ENCODE measurements at regions not wholly inside any gene's neighbourhood (a gene's known extent, or its start where the extent isn't known, plus 50 kb on each side); places are given as distances from the start of the nearest gene placed in this dataset.

GRCh38 chrX:9345957-9346356 is 118.9 kb upstream of the TBL1X start:
- Histone ChIP-seq H3K4me1 (ENCODE audit: insufficient read depth) (no peaks in the 10 kb centered on the region), H3K27ac (ENCODE audit: low read depth) (no peak overlapping the region), H3K4me3 (ENCODE audit: low read depth, low read length) (no peak overlapping the region), H3K36me3 (ENCODE audit: insufficient read depth) (no peaks in the 10 kb centered on the region)
- no peak for DNase-seq (ENCODE audit: extremely low spot score)
- WGBS: 92% methylated on average over 8 of the region's 8 CpGs

DNA sequence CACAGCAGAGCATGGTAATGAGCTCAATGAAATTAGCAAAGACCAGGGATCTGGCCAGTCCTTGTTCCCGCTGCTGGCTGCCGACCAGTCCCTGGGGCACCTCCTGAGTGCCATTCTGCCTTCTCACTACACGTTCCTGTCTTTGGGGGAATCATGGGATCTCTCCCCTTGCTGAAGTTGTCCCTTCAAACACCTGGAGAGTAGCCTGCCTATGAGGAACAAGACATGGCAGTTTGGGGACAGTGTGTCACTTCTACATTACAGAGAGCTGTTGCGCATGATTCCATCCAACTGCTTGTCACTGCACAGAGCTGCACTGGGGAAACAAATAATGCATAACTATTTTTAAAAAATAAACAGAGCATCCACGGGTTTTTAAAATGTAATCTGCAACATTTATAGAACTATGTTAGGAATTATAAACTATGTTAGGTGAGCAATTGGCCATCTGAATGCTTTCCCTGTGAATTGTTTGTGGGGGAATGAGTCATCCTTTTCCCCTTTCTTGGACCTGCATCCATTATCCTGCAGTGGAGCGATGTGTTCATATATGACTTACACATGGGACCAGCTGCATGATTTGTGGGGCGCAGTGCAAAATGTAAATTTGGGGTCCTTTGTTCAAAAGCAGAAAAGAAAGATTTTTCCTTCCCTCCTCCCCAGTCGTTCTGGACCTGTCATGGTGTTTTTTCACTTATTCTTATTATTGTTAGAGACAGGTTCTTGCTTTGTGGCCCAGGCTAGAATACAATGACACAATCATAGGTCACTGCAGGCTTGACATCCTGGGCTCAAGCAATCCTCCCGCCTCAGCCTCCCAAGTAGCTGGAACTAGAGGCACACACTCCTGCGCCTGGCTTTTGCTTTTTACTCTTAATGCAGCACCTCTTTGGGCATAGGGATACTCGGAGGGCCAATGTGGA is 115.0 kb upstream of the TBL1X start:
- no peak for DNase-seq (ENCODE audit: extremely low spot score)
- Histone ChIP-seq H3K27ac (ENCODE audit: low read depth) (no peak overlapping the region), H3K4me3 (ENCODE audit: low read depth, low read length) (no peak overlapping the region), H3K4me1 (ENCODE audit: insufficient read depth) (no peaks in the 10 kb centered on the region), H3K36me3 (ENCODE audit: insufficient read depth) (no peaks in the 10 kb centered on the region)
- 80% methylated on average over 11 of the region's 11 CpGs for WGBS

- DNase-seq (ENCODE audit: extremely low spot score): no peak
- H3K36me3 ChIP-seq (ENCODE audit: insufficient read depth): no peaks in the 10 kb centered on the region
- whole genome bisulfite sequencing: 95% methylated on average over 3 of the region's 3 CpGs
- no peak overlapping the region for H3K4me3 ChIP-seq (ENCODE audit: low read depth, low read length)
- H3K27ac ChIP-seq (ENCODE audit: low read depth): no peak overlapping the region
- no peaks in the 10 kb centered on the region for H3K4me1 ChIP-seq (ENCODE audit: insufficient read depth)
Measured at GRCh38 chrX:9351126-9351525, 113.7 kb upstream of the TBL1X start.

GRCh38 chrX:9352243-9352642 is 112.6 kb upstream of the TBL1X start:
- 79% methylated on average over 4 of the region's 4 CpGs for WGBS
- no peak overlapping the region for H3K4me3 ChIP-seq (ENCODE audit: low read depth, low read length)
- H3K36me3 ChIP-seq (ENCODE audit: insufficient read depth): no peaks in the 10 kb centered on the region
- no peak for DNase-seq (ENCODE audit: extremely low spot score)
- H3K27ac ChIP-seq (ENCODE audit: low read depth): no peak overlapping the region
- H3K4me1 ChIP-seq (ENCODE audit: insufficient read depth): no peaks in the 10 kb centered on the region

DNA sequence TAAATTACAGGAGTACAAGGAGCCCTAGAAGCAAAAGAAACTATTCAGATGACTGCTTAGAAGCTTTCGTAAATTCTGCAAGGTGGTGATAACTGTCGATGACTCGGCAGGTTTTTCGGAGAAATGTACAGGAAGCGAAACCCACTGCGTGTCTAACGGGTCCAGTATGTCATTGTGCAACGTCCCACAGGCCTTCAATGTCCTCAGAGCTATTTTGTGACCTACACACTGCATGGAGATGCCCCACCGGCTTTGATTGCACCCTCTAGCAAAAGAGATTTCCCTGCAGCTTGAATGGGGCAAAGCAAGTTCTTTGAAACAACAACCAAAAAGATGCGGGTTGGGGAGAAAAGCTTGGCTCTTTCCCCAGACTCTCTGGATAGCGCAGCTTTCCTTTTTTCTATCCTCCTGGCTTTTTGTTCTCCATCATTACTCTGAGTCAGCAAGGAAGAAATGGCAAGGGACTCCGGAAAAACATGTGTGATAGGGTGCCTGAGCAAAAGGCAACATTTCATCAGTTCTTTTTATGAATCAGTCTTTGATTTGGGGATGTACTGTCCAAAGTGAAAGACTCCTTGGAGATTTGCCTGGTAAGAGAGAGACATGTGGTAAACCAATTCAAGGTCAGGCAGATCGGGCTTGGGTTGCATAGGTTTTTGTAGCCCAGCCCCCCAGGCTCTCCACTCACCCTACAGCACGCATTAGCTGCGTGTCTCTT is 112.0 kb upstream of the TBL1X start:
- Histone ChIP-seq H3K36me3 (ENCODE audit: insufficient read depth) (no peaks in the 10 kb centered on the region), H3K4me3 (ENCODE audit: low read depth, low read length) (no peak overlapping the region), H3K4me1 (ENCODE audit: insufficient read depth) (no peaks in the 10 kb centered on the region), H3K27ac (ENCODE audit: low read depth) (no peak overlapping the region)
- 43% methylated on average over 15 of the region's 15 CpGs for WGBS
- DNase-seq (ENCODE audit: extremely low spot score): no peak

DNA sequence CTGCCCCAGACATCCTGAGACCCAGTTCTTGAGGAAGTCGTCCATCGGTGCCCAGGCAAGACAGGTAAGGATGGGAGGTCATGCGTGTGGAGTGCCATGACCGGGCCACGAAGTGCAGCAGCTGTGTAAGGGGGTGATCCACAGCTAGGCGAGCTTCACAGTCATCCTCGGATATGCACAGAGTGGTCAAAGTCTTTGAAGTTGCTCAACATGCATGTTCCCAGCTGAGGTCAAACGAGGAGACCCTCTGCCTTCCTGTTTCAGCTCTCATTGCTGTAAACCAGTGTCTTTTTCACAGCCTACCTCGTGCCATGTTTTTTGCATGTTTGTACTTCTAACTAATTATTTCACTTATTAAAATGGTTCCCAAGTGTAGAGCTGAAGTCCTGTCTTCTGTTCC is 109.9 kb upstream of the TBL1X start:
- 92% methylated on average over 9 of the region's 9 CpGs for WGBS
- Histone ChIP-seq H3K4me3 (ENCODE audit: low read depth, low read length) (no peak overlapping the region), H3K36me3 (ENCODE audit: insufficient read depth) (no peaks in the 10 kb centered on the region), H3K27ac (ENCODE audit: low read depth) (no peak overlapping the region), H3K4me1 (ENCODE audit: insufficient read depth) (no peaks in the 10 kb centered on the region)
- no peak for DNase-seq (ENCODE audit: extremely low spot score)

GRCh38 chrX:9355739-9356138 is 109.1 kb upstream of the TBL1X start:
- H3K36me3 ChIP-seq (ENCODE audit: insufficient read depth): no peaks in the 10 kb centered on the region
- DNase-seq (ENCODE audit: extremely low spot score): no peak
- no peaks in the 10 kb centered on the region for H3K4me1 ChIP-seq (ENCODE audit: insufficient read depth)
- H3K4me3 ChIP-seq (ENCODE audit: low read depth, low read length): no peak overlapping the region
- WGBS: 87% methylated on average over 9 of the region's 9 CpGs
- H3K27ac ChIP-seq (ENCODE audit: low read depth): no peak overlapping the region

DNA sequence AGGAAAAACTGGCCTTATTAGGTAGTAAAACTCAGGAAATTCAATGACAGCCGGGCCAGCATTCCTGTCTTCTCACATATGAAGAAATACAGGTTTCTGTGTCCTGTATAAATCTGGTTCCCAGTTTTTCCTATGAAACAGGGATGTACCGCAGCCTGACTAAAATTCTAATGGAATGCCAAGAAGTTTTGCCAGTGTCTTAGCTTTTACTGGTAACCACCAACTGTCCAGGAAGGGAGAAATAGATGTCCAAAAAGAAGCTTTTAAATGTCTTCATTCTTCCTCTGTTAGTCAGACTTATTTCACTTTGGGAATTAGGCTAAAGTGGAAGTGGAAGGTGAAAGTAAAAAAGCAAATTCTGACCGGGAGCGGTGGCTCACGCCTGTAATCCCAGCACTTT is 108.0 kb upstream of the TBL1X start:
- no peaks in the 10 kb centered on the region for H3K36me3 ChIP-seq (ENCODE audit: insufficient read depth)
- no peaks in the 10 kb centered on the region for H3K4me1 ChIP-seq (ENCODE audit: insufficient read depth)
- no peak for DNase-seq (ENCODE audit: extremely low spot score)
- 89% methylated on average over 5 of the region's 5 CpGs for WGBS
- no peak overlapping the region for H3K27ac ChIP-seq (ENCODE audit: low read depth)
- no peak overlapping the region for H3K4me3 ChIP-seq (ENCODE audit: low read depth, low read length)

DNA sequence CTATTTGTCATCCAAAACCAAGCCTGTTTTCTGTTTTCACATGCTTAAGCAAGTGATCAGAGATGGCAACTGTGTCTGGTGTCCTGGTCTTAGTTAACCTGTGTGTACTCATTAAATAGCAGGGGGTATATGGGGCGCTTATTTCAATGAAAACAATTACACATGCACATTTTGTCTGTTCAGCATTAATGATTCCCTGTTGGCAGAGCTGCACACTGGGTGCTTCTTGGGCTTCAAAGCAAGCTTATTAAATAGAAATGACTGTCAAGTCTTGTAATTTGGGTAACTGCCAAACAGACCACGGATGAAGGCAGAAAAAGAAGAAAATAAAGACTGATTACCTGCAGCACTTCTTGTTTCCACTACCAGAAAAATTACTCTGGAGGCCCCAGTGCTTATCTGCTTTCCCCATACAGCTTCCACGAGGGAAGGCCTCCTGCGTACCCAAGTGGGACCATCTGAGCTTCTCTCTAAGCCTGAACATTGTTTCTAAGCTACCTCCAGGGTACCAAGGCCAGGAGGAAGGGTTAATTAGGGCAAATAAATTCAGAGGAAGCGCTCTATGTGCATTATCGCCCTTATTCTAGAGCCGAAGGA is 107.2 kb upstream of the TBL1X start:
- Histone ChIP-seq H3K4me1 (ENCODE audit: insufficient read depth) (no peaks in the 10 kb centered on the region), H3K36me3 (ENCODE audit: insufficient read depth) (no peaks in the 10 kb centered on the region), H3K4me3 (ENCODE audit: low read depth, low read length) (no peak overlapping the region), H3K27ac (ENCODE audit: low read depth) (no peak overlapping the region)
- 85% methylated on average over 7 of the region's 7 CpGs for WGBS
- no peak for DNase-seq (ENCODE audit: extremely low spot score)

DNA sequence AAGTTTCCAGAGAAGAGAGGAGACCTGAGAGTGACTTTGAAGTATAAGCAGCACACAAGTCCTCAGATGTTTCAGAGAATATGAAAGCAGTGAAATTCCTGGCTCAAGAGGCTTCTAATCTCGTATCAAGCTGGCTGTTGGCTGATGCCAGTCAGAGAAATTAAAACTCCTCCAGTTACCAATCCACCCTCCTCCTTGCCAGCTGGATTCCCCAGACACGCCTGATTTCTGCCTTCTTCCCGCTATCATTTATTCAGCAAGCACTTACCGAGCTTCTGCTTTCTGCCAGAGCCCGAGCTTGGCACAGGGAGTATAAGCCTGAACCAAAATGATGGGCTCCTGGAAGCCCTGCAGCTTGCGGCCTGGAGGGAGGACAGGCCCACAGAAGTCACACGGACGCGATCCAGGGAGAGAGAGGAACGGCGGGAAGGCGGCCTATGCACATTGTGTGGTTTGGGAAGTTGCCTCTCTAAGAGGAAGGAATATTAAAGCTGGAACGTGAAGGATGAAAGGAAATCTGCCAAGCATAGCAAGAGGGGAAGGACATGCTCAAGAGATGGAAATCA is 102.4 kb upstream of the TBL1X start:
- no peak overlapping the region for H3K4me3 ChIP-seq (ENCODE audit: low read depth, low read length)
- no peak overlapping the region for H3K27ac ChIP-seq (ENCODE audit: low read depth)
- H3K36me3 ChIP-seq (ENCODE audit: insufficient read depth): no peaks in the 10 kb centered on the region
- 82% methylated on average over 13 of the region's 13 CpGs for WGBS
- no peak for DNase-seq (ENCODE audit: extremely low spot score)
- no peaks in the 10 kb centered on the region for H3K4me1 ChIP-seq (ENCODE audit: insufficient read depth)

GRCh38 chrX:9367421-9367820 is 97.4 kb upstream of the TBL1X start:
- no peak overlapping the region for H3K4me3 ChIP-seq (ENCODE audit: low read depth, low read length)
- H3K36me3 ChIP-seq (ENCODE audit: insufficient read depth): no peaks in the 10 kb centered on the region
- DNase-seq (ENCODE audit: extremely low spot score): no peak
- no peaks in the 10 kb centered on the region for H3K4me1 ChIP-seq (ENCODE audit: insufficient read depth)
- H3K27ac ChIP-seq (ENCODE audit: low read depth): no peak overlapping the region
- WGBS: 75% methylated on average over 2 of the region's 2 CpGs

GRCh38 chrX:9368262-9368661 is 96.6 kb upstream of the TBL1X start:
- WGBS: 90% methylated on average over 6 of the region's 6 CpGs
- H3K27ac ChIP-seq (ENCODE audit: low read depth): no peak overlapping the region
- no peaks in the 10 kb centered on the region for H3K4me1 ChIP-seq (ENCODE audit: insufficient read depth)
- no peak for DNase-seq (ENCODE audit: extremely low spot score)
- no peaks in the 10 kb centered on the region for H3K36me3 ChIP-seq (ENCODE audit: insufficient read depth)
- no peak overlapping the region for H3K4me3 ChIP-seq (ENCODE audit: low read depth, low read length)

GRCh38 chrX:9369802-9370291 is 95.0 kb upstream of the TBL1X start:
- Histone ChIP-seq H3K4me1 (ENCODE audit: insufficient read depth) (no peaks in the 10 kb centered on the region), H3K4me3 (ENCODE audit: low read depth, low read length) (no peak overlapping the region), H3K36me3 (ENCODE audit: insufficient read depth) (no peaks in the 10 kb centered on the region), H3K27ac (ENCODE audit: low read depth) (no peak overlapping the region)
- 84% methylated on average over 10 of the region's 10 CpGs for WGBS
- no peak for DNase-seq (ENCODE audit: extremely low spot score)

All from urinary bladder (tissue), 3 donors.